Activated CD4-positive, alpha-beta T cell treated with anti-CD3 and anti-CD28 coated beads, Interleukin-2, amount 50 U/mL, for 16 hours (primary cell): ENCODE measurements at regions not wholly inside any gene's neighbourhood (a gene's known extent, or its start where the extent isn't known, plus 50 kb on each side); places are given as distances from the start of the nearest gene placed in this dataset.

ENCODE experiments used
- DNase-seq: peaks from one replicate; pipeline ENCODE4 v3.0.0-alpha.2; 2020

DNA sequence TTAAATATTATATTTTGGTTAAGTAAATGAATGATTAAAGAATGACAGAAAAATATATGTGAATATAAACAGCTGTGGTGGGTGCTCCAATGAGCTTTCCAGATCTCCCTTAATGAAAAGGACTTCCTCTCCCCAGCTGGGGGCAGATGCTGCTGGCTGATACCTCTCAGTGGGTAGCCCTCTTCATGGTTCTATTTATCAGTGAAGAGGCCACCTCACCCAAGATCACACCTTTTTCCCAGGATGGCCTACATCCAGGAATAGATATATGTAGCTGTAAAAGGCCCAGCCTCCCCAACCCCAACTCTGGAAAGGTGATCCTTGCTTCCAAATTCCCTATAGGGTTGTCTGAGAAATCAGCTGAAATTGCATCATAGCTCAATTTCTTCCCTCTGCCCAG, 135.2 kb upstream of the ACVR2A start:
- DNase-seq = no peak

GRCh38 chr2:147703171-147703570, 141.7 kb upstream of the ACVR2A start:
- DNase-seq = no peak

- no peak for DNase-seq
Observed at GRCh38 chr2:147698166-147698565, 146.7 kb upstream of the ACVR2A start.

DNA sequence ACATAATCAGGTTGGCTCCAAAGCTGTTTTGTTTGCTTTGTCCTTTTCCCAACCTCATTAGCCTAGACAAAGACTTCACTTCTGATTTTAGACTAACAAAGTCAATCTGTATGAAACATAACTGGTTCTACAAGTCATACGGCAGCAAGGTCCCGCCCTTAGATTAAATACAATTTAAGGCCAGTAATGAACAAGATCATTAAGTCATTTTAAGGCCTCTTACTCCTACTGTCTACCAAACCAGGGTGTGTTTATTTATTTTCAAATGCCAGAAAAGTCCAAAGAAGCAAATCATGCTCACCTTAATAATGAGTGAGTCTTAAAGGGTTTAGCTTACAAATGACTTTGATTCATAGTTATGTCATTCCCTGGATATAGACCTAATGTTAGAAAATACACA, 148.4 kb upstream of the ACVR2A start:
- DNase-seq = no peak

GRCh38 chr2:147689220-147689909, 155.5 kb upstream of the ACVR2A start:
- DNase-seq = no peak

GRCh38 chr2:147688242-147688641, 156.6 kb upstream of the ACVR2A start:
- no peak for DNase-seq

- DNase-seq = no peak
Observed at GRCh38 chr2:147686365-147686764, 158.5 kb upstream of the ACVR2A start.

DNA sequence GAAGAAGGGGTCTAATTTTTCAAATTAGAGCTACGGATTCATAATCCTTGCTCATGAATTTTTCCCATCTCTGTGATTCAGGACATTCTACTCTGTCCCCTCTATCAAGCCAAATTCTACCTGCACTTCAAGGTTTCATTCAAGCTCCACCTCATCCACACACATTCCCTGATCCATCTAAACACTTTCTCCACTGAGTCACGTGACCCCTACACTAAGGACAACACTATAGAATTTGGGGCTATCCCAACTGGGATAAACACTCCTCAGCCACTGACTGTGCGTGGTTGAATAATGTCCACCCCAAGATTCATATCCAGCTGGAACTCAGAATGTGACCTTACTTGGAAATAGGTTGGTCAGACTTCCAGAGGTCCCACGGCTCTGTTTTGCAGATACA, 159.9 kb upstream of the ACVR2A start:
- DNase-seq = no peak

DNA sequence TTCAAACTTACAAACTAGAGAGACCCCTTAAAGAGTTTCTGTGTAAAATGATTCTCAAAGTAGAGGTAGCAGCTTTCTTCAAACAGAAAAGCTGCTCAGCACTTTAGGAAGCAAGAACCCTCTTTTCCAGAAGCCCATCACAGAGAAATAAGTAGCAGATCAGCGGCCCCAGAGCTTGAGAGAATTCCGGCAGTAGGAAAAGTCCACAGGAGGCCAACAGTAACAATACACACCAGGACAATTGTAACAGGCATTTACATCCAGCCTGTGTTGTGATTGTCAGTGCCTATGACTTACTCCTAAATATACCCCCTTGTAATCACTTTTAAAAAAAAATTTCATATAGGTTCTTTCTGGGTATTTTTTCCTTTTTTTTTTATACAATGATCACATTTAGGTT, 161.4 kb upstream of the ACVR2A start:
- no peak for DNase-seq

GRCh38 chr2:147681093-147681492, 163.7 kb upstream of the ACVR2A start:
- DNase-seq = no peak

DNA sequence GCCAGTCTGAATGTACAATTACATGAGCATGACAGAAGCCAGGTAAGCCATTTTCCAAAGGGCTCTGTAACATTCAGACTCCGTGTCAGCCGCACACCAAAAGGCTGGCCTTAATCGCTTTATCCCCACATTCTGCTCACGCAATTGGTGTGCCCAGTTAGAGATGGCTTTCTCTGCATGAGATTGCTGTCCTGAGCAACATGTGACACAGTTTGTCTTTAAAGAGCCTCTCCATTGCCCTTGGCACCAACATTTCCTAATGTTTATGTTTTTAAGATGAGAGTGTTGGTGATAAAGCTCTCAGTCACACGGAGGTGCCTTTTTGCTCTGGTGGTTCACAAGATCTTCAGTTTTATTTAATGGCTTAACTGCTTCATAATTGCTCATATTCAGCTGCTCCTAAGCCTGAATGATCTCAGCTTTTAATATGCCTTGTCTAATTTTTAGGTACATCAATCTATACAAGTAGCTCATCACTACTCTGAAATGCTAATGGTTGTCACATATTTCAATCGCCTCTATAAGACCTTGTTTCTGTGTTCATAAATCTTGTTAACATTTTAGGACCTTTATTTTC, 164.8 kb upstream of the ACVR2A start:
- no peak for DNase-seq

DNA sequence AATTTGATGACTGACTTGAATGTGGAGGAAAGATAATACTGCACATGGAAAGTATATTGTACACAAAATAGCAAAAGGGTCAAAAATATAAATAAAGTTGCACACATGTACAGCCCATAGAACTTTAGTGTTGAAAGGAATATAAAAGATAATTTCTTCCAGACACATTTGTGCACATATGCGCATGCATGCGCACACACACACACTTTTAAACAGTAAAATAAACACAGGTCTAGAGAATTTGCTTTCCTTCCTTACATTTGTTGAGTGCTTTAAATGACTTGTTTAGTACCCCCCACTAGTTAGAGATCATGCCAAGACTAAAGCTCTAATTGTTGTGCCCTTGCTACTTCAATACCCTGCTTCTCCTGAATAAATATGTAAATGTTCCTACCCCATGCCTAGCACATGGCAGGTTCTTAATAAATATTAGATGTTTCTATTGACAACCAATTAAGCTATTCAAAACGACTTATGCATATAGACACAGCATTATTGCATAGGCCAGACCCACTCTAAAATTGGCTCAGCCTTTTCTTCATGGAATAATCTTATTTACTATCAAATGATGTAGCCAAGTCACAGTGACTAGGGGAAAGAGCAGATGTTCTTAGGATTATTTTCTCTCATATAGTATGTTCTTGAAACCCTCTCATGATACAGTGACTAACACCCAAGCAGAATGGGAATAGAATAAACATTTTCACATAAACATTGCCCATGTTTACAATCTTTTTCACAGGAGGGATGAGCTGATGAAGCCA, 165.5 kb upstream of the ACVR2A start:
- no peak for DNase-seq

- no peak for DNase-seq
Observed at GRCh38 chr2:147665105-147665504, 179.7 kb upstream of the ACVR2A start.

GRCh38 chr2:147663962-147664361, 180.9 kb upstream of the ACVR2A start:
- peak; percentile 7 for DNase-seq

DNA sequence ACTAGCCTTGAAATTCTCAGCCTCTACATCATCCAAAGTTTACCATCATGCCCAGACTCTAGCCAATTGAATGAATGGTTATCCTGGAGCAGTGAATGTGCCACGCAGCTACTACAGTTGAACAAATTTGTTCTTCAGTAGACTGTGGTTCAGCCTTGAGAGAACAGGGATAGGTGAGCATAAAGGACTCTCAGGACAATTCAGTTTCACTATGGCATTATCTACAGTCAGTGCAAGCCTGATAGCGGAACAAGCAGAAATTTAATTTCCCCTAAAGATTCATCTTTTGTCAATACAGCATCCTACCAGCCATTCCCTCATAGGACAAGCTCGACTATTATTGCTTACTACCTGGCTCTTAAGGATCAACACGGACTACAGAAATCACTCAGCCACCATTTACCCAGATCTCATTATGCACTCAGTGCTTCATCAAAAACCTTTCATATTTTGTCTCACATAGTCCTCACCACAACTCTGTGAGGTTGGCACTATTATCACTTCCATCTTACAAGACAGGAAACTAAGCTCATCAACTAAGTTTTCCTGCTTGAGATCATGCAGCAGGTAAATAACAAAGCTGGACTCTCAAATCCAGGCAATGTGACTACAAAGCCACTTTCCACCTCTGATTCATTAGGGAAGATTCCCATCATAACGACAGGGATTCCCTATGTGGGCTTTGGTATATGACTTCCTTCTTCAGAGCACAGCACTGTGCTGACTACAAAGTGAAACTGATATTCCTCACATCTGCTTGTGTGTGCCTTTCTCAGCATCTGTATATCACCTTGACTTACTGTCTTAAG, 181.5 kb upstream of the ACVR2A start:
- DNase-seq = peak; percentile 54

GRCh38 chr2:147662221-147662620, 182.6 kb upstream of the ACVR2A start:
- DNase-seq = no peak

DNA sequence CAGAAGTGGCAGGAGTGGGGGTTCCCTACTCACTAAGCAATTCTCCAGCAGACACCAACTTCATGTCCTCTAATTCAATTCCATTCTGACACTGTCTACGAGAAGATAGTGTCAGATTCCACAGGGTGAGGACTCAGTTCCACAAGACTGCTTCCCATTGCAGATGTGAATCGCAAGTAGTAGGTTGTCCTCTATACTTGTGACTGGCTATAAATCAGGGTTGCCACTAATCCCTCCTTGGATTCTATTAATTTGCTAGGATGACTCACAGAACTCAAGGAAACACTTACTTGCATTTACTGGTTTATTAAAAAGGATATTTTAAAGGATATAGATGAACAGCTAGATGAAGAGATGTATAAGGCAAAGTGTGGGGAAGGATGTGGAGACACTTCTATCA, 184.1 kb upstream of the ACVR2A start:
- no peak for DNase-seq

DNA sequence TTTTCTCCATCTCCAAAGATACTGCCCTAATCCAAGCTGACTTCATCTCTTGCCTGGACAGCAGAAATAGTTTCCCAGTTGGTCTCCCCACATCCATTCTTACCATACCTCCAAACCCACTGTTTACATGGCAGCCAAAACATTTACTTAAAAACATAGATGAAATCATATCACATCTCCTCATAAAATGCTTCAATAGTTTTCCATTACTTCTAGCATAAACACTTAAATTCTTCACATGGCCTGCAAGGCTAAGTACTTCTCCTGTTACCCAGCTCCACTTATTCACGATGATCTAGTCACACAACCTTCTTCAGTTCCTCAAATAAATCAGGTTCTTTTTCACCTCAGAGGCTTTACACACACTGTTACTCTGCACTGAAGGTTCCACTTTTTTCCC, 185.8 kb upstream of the ACVR2A start:
- DNase-seq = no peak

- no peak for DNase-seq
Observed at GRCh38 chr2:147657086-147658000, 187.5 kb upstream of the ACVR2A start.

DNA sequence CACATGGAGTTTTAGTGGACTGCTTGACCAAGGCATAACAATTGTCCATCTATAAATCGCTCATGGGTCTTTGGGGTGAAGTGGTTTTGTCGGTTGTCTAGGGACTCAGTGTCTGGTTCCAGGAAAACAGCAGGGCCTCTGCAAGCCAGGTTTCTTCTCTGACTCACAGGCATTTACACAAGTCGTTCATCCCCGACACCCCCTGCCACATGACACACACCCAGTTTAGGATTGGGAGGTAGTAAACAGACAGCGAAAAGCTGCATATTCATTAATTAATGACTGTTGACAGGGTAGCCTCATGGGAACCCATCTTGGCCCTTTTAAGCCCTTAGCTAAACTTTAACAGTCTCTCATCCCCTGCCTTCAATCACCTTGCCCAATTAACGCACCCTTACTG, 194.8 kb upstream of the ACVR2A start:
- no peak for DNase-seq

GRCh38 chr2:147649286-147649685, 195.5 kb upstream of the ACVR2A start:
- no peak for DNase-seq

DNA sequence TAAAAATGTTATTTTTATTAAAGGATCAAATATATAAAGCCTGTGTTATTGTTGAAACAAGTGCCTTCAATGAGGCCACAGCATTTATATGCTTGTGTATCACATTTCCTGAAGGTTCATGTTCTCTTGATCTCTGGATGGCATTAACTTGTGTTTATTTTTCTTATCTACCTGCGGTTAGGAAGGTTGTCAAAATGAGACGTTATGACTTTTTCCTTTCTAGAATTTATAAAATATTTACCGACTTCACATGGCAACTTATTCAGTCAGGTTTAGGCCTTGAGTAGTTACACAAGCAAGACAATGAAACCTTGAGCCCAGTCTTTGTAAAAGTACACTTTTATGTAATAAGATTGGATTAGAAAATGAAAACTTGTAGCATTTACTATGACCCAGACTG, 196.4 kb upstream of the ACVR2A start:
- DNase-seq = no peak
